ENCODE measurements at regions not wholly inside any gene's neighbourhood (a gene's known extent, or its start where the extent isn't known, plus 50 kb on each side); places are given as distances from the start of the nearest gene placed in this dataset.

DNA sequence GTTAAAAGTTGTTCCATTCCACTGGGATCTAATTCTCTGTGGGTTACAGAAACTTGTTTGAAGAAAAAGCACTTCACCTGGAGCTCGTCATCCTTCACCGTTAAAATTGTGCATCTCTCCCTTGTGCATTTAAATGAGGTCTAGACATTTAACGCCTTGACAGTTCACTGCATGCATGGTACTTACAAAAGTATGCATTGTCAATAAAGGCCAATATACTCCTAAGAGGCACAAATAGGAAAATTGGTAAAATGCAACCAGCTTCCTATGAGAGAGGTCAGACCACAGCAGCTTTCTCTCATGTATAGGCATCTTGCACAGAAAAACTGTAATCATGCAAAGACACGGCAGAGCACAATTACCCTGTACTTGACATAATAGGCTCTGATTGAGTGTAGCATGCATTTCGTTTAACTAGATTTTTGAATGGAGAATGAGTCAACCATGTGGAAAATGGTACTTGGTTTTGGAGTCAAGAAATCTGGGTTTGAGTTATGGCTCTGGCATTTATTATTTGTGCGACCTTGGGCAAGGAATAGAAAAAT, 378.5 kb downstream of the RFPL4B start:
- Histone ChIP-seq H3K9me3 (replicated peaks; ENCODE audit: insufficient read depth, low read length) (no peaks in the 10 kb centered on the region), H3K9ac (ENCODE audit: low read length) (no peak overlapping the region), H3K4me3 (ENCODE audit: low read length) (no peak overlapping the region), H4K20me1 (ENCODE audit: insufficient read depth, low read length) (no peaks in the 10 kb centered on the region), H3K36me3 (replicated peaks; ENCODE audit: insufficient read depth, low read length) (no peaks in the 10 kb centered on the region), H3K4me1 (ENCODE audit: low read length) (no peaks in the 10 kb centered on the region), H3K4me2 (ENCODE audit: low read depth, low read length) (no peak overlapping the region), H3K27me3 (replicated peaks; ENCODE audit: insufficient read depth, low read length) (no peaks in the 10 kb centered on the region), H3K9me2 (replicated peaks; ENCODE audit: insufficient read depth, low read length) (no peaks in the 10 kb centered on the region), H2AFZ (ENCODE audit: low read length) (no peak overlapping the region), H3K27ac (ENCODE audit: low read length) (no peak overlapping the region), H3F3A (ENCODE audit: insufficient read depth, low read length) (no peaks in the 10 kb centered on the region), H3K79me2 (ENCODE audit: low read length) (no peaks in the 10 kb centered on the region)
- no peak for DNase-seq
- TF ChIP-seq EZH2 (optimal IDR thresholded peaks at IDR 0.05; ENCODE audit: low read depth, low read length) (no peak), EZH2phosphoT487 (IDR thresholded peaks at IDR 0.05; ENCODE audit: low read length) (no peak)
- TF ChIP-seq, protein P1, sequence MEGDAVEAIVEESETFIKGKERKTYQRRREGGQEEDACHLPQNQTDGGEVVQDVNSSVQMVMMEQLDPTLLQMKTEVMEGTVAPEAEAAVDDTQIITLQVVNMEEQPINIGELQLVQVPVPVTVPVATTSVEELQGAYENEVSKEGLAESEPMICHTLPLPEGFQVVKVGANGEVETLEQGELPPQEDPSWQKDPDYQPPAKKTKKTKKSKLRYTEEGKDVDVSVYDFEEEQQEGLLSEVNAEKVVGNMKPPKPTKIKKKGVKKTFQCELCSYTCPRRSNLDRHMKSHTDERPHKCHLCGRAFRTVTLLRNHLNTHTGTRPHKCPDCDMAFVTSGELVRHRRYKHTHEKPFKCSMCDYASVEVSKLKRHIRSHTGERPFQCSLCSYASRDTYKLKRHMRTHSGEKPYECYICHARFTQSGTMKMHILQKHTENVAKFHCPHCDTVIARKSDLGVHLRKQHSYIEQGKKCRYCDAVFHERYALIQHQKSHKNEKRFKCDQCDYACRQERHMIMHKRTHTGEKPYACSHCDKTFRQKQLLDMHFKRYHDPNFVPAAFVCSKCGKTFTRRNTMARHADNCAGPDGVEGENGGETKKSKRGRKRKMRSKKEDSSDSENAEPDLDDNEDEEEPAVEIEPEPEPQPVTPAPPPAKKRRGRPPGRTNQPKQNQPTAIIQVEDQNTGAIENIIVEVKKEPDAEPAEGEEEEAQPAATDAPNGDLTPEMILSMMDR (IDR thresholded peaks at IDR 0.05; ENCODE audit: low read length) = no peak

DNA sequence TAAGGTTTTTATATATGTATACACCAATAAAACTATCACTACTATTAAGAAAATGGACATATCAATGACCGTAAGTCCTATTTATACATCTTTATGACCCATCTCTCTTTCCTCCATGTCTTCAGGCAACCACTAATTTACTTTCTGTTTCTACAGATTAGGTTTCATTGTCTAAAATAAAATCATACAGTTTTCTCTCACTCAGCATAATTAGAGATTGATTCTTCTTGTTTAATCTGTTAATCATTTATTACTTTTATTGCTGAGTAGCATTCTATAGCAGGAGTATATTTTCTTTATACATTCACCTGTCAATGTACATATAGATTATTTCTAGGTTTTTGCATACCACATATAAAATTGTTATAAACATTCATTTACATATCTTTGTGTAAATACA, 388.0 kb downstream of the RFPL4B start:
- H3F3A ChIP-seq (ENCODE audit: insufficient read depth, low read length) = no peaks in the 10 kb centered on the region
- no peaks in the 10 kb centered on the region for H3K36me3 ChIP-seq (replicated peaks; ENCODE audit: insufficient read depth, low read length)
- H3K27ac ChIP-seq (ENCODE audit: low read length) = no peak overlapping the region
- H2AFZ ChIP-seq (ENCODE audit: low read length) = no peak overlapping the region
- H3K4me1 ChIP-seq (ENCODE audit: low read length) = no peaks in the 10 kb centered on the region
- no peaks in the 10 kb centered on the region for H4K20me1 ChIP-seq (ENCODE audit: insufficient read depth, low read length)
- no peaks in the 10 kb centered on the region for H3K27me3 ChIP-seq (replicated peaks; ENCODE audit: insufficient read depth, low read length)
- no peaks in the 10 kb centered on the region for H3K9me3 ChIP-seq (replicated peaks; ENCODE audit: insufficient read depth, low read length)
- H3K9me2 ChIP-seq (replicated peaks; ENCODE audit: insufficient read depth, low read length) = no peaks in the 10 kb centered on the region
- H3K4me2 ChIP-seq (ENCODE audit: low read depth, low read length) = no peak overlapping the region
- TF ChIP-seq EZH2 (optimal IDR thresholded peaks at IDR 0.05; ENCODE audit: low read depth, low read length) (no peak), EZH2phosphoT487 (IDR thresholded peaks at IDR 0.05; ENCODE audit: low read length) (no peak)
- TF ChIP-seq, protein P1 (IDR thresholded peaks at IDR 0.05; ENCODE audit: low read length) = no peak
- no peak overlapping the region for H3K9ac ChIP-seq (ENCODE audit: low read length)
- H3K79me2 ChIP-seq (ENCODE audit: low read length) = no peaks in the 10 kb centered on the region
- H3K4me3 ChIP-seq (ENCODE audit: low read length) = no peak overlapping the region
- no peak for DNase-seq

DNA sequence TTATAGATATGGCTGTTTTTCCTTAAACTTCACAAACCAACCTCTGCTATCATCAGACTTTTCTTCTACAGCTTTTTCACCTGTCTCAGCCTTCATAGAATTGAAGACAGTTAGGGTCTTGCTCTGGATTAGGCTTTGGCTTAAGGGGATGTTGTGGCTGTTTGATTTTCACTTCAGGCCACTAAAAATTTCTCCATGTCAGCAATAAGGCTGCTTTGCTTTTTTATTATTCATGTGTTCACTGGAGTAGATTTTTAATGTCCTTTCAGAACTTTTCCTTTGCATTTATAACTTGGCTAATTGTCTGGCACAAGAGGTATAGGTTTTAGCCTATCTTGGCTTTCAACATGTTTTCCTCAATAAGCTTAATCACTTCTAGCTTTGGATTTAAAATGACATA, 392.6 kb downstream of the RFPL4B start:
- DNase-seq = no peak
- Histone ChIP-seq H3K36me3 (replicated peaks; ENCODE audit: insufficient read depth, low read length) (no peaks in the 10 kb centered on the region), H3K27me3 (replicated peaks; ENCODE audit: insufficient read depth, low read length) (no peaks in the 10 kb centered on the region), H3K79me2 (ENCODE audit: low read length) (no peaks in the 10 kb centered on the region), H3K9me2 (replicated peaks; ENCODE audit: insufficient read depth, low read length) (no peaks in the 10 kb centered on the region), H3K4me3 (ENCODE audit: low read length) (no peak overlapping the region), H3K4me2 (ENCODE audit: low read depth, low read length) (no peak overlapping the region), H3F3A (ENCODE audit: insufficient read depth, low read length) (no peaks in the 10 kb centered on the region), H2AFZ (ENCODE audit: low read length) (no peak overlapping the region), H3K9me3 (replicated peaks; ENCODE audit: insufficient read depth, low read length) (no peaks in the 10 kb centered on the region), H3K27ac (ENCODE audit: low read length) (no peak overlapping the region), H3K4me1 (ENCODE audit: low read length) (no peaks in the 10 kb centered on the region), H3K9ac (ENCODE audit: low read length) (no peak overlapping the region), H4K20me1 (ENCODE audit: insufficient read depth, low read length) (no peaks in the 10 kb centered on the region)
- TF ChIP-seq, protein P1 (IDR thresholded peaks at IDR 0.05; ENCODE audit: low read length) = no peak
- TF ChIP-seq EZH2 (optimal IDR thresholded peaks at IDR 0.05; ENCODE audit: low read depth, low read length) = no peak
- no peak for TF ChIP-seq EZH2phosphoT487 (IDR thresholded peaks at IDR 0.05; ENCODE audit: low read length)

Data from MM.1S (cell line).